ENCODE measurements at regions not wholly inside any gene's neighbourhood (a gene's known extent, or its start where the extent isn't known, plus 50 kb on each side); places are given as distances from the start of the nearest gene placed in this dataset.

- TF ChIP-seq CTCF (conservative IDR thresholded peaks at IDR 0.05; ENCODE audit: low read depth, low read length) = peak; percentile 23
- DNase-seq (ENCODE audit: low read depth) = no peak
- H3K4me3 ChIP-seq (ENCODE audit: low read depth, low read length) = no peak overlapping the region
Observed at GRCh38 chrX:131802836-131803626, 220.1 kb upstream of the STK26 start.

- TF ChIP-seq CTCF (conservative IDR thresholded peaks at IDR 0.05; ENCODE audit: low read depth, low read length) = no peak
- DNase-seq (ENCODE audit: low read depth) = no peak
- no peak overlapping the region for H3K4me3 ChIP-seq (ENCODE audit: low read depth, low read length)
Observed at GRCh38 chrX:131812847-131813825, 210.0 kb upstream of the STK26 start.

- TF ChIP-seq CTCF (conservative IDR thresholded peaks at IDR 0.05; ENCODE audit: low read depth, low read length) = no peak
- no peak for DNase-seq (ENCODE audit: low read depth)
- no peak overlapping the region for H3K4me3 ChIP-seq (ENCODE audit: low read depth, low read length)
Observed at GRCh38 chrX:131816551-131817136, 206.5 kb upstream of the STK26 start.

- no peak for TF ChIP-seq CTCF (conservative IDR thresholded peaks at IDR 0.05; ENCODE audit: low read depth, low read length)
- H3K4me3 ChIP-seq (ENCODE audit: low read depth, low read length) = no peak overlapping the region
- no peak for DNase-seq (ENCODE audit: low read depth)
Observed at GRCh38 chrX:131818297-131818936, 204.7 kb upstream of the STK26 start.

- no peak for DNase-seq (ENCODE audit: low read depth)
- TF ChIP-seq CTCF (conservative IDR thresholded peaks at IDR 0.05; ENCODE audit: low read depth, low read length) = no peak
- no peak overlapping the region for H3K4me3 ChIP-seq (ENCODE audit: low read depth, low read length)
Observed at GRCh38 chrX:131821945-131822622, 201.0 kb upstream of the STK26 start.

- DNase-seq (ENCODE audit: low read depth) = no peak
- TF ChIP-seq CTCF (conservative IDR thresholded peaks at IDR 0.05; ENCODE audit: low read depth, low read length) = no peak
- no peak overlapping the region for H3K4me3 ChIP-seq (ENCODE audit: low read depth, low read length)
Observed at GRCh38 chrX:131826572-131826971, 196.5 kb upstream of the STK26 start.

Data from epithelial cell of proximal tubule (primary cell).